GM21515 (cell line): ENCODE measurements at regions not wholly inside any gene's neighbourhood (a gene's known extent, or its start where the extent isn't known, plus 50 kb on each side); places are given as distances from the start of the nearest gene placed in this dataset.

Experiments
- ATAC-seq: cut with Tn5 transposase; IDR thresholded peaks from one replicate; pipeline ENCODE4 v1.9.1; 2021; ENCODE audit not compliant: unreplicated experiment

DNA sequence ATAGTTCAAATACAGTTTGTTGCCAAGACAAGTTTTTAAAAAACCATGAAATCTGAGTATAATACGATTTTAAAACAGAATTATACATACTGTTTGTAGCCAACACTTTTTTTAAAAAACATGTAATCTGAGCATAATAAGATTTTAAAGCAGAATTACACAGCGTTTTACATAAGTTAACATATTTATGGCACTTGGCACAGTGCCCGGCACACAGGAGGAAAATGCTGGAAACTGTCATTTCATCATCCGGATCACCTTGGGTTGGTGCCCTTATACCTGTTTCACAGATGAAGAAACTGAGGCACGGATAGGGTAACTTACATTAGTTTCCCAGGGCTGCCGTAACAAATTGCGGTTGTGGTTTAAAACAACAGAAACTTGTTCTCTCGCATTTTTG is 193.0 kb downstream of the BMP7 start:
- ATAC-seq: no peak

DNA sequence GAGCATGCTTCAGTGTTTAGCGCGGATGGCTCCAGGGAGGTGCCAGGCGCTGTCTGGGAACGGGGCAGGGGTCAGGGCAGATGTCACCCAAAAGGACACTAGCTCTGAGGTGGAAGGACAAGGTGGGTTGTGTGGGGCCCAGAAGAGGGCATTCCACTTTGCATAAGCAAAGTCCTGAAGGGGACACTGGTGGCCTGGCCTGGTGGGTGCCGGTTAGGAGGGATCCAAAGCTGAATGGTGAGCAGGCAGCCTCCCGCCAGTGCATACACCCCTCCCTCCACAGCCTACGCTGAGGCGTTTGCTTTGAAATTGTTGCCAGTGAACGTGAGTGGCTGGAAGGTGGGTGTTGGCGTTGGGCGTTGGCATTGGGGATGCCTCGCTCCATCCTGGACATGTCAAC is 192.1 kb downstream of the BMP7 start:
- ATAC-seq: no peak

- no peak for ATAC-seq
Measured at GRCh38 chr20:57075181-57075580, 191.3 kb downstream of the BMP7 start.

DNA sequence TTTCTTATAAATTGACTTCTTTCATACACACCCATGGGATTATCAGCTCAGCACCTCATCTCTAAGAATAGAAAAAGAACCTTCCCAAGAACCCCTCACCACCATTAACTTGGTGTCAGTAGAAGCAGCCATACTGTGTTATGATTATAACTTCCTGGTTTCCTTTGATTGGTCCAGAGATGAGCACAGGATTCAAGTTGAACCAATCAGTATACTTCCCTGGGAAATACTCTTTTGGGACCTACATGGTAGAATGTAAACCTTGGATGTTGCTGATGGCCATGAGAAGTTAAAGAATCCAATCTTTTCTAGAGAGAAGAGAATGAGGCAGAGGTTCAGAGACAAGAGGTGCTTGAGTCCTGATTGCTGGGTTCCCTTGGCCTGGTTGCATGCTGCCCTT is 190.8 kb downstream of the BMP7 start:
- ATAC-seq: no peak

GRCh38 chr20:57076152-57076652 is 190.2 kb downstream of the BMP7 start:
- no peak for ATAC-seq

- no peak for ATAC-seq
Measured at GRCh38 chr20:57076951-57077350, 189.5 kb downstream of the BMP7 start.

GRCh38 chr20:57078116-57078515 is 188.3 kb downstream of the BMP7 start:
- ATAC-seq: no peak

- ATAC-seq: no peak
Measured at GRCh38 chr20:57079031-57080005, 187.1 kb downstream of the BMP7 start.

GRCh38 chr20:57080796-57081195 is 185.6 kb downstream of the BMP7 start:
- ATAC-seq: no peak

DNA sequence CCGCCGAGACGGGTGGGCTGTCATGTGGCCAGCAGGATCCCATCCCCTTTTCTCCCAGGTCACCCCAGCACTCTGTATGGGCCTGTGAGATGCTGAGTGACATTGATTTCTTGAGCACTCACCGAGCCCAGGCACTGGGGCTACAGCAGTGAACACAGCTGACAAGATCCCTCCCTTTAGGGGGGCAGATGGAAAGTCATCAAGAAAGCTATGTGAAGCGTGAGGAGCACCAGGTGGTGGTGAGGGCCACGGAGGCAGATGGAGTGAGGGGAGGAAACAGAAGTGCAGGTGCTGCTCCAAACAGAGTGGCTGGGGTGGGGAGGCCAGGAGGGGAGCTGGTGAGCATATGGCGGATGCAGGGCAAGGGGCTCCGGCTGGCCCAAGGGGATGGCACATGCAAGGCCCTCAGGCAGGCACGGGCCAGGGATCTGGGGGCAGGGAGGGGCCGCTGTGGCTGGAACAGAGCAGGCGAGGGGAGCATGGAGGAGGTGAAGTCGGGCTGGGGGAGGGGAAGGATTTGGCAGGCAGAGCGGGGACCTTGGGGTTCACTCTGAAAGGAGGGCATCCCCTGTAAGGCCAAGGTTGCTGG is 184.0 kb downstream of the BMP7 start:
- ATAC-seq: no peak

DNA sequence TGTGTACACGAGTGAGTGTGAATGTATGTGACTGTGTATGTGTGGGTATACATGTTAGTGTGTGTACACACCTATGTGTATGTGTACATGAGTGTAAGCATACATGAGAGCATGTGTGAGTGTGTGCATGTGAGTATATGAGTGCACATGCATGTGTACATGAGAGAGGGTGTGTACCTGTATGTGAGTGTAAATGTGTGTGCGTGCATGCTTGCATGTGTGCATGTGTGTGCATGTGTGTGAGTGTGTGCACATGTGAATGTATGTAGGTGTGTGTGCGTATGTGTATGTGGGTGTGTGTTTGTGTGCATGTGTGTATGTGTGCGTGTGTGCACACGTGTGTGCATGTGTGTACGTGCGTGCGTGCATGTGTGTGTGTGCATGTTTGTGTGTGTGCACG is 183.4 kb downstream of the BMP7 start:
- no peak for ATAC-seq

GRCh38 chr20:57086066-57086465 is 180.4 kb downstream of the BMP7 start:
- ATAC-seq: no peak

- no peak for ATAC-seq
Measured at GRCh38 chr20:57087102-57087501, 179.3 kb downstream of the BMP7 start.

- ATAC-seq: no peak
Measured at GRCh38 chr20:57087705-57088104, 178.7 kb downstream of the BMP7 start.

DNA sequence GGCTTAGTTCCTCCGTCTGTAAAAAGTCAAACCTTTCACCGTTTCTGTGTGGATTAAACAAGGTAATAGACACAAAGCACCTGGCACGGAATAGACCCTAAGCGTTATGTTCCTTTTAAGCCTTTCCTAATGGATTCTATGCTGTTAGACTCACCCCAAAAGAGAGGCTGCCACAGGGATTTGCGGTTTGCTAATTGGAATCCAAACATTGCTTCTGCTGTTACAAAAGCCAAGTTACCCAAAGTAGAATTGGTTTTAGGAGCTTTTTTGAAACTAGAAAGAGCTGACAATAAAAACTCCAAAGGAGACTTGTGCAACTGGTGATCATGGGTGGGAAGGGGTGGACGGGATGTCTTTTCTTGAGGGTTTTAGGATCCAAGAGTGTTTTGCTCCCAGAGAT is 178.0 kb downstream of the BMP7 start:
- ATAC-seq: no peak

DNA sequence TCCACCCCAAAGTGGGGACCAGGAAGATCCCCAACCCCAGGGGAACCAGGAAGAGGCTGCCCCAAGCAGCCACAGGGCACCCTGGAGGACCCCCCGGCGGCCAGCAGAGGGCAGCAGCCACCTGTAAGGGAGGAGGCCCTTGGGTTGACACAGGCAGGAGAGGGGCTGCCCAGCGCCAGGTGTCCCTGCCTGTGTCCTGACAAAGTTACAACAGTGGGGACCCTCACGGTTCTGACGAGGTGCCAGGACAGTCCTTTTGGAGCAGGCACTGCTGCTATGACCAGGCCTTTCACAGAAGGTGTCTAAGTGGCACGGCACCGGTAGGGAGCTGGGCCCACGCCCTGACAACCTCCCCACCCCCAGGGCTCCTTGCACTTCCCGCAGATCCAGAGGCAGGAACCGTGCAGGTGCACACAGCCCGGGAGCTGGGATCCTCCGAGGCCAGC is 176.7 kb downstream of the BMP7 start:
- ATAC-seq: peak; percentile 76

- ATAC-seq: no peak
Measured at GRCh38 chr20:57090590-57091560, 175.6 kb downstream of the BMP7 start.

DNA sequence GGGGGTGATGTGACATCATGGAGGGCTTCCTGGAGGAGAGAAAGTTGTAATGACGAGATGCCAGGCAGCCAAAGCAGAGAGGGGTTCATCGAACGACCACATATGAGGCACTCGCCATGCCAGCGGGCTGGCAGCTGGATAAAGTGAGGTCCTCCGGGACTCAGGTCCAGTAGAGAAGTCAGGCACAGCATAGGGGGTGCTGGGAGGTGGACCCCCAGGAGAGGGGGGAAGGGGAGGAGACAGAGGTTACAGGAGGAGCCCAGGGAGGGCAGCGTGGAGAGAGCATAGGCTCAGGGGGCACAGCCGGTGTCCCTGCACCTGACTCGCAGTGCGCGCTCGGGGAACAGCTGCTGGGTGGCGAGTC is 174.7 kb downstream of the BMP7 start:
- no peak for ATAC-seq

DNA sequence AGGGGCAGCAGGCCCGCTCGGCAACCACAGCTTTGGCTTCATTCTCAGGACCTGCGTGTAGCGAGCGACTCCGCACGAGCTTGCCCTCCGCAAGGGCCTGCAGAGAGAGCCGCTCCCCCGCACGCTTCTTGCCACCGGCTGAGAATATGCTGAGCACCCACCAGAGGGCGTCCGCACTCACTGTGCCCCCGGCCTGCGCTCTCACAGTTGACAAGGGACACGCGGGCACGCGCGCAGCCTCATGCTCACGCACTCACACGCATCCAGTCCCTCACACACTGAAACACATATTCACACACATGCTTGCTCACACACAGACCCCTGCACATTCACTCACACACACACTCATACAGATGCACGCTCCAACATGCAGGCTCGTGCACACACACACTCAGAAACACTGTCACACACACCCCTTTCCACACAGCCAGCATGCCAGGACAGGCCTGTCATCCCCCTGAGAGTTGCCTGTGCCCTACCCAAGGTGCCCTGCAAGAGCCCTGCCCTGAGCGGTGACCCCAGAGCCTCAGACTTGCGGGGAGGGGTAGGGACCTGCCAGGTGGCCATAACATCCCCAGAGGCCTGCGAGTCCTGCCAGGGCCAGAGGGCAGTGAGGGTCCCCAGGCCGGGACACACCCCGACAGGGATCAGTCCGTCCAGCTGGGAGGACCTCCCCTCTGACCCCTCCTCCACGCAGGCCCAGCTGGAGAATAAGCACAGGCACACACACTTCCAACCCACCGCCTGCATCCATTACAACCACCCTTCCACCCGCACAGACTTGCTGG is 174.1 kb downstream of the BMP7 start:
- ATAC-seq: no peak

- ATAC-seq: no peak
Measured at GRCh38 chr20:57092900-57093530, 173.4 kb downstream of the BMP7 start.
